Mesendoderm (in vitro differentiated cells): ENCODE measurements at regions not wholly inside any gene's neighbourhood (a gene's known extent, or its start where the extent isn't known, plus 50 kb on each side); places are given as distances from the start of the nearest gene placed in this dataset.
A peak's percentile ranks its signal among the peaks of the same experiment; 100 is the strongest.

Experiments used
- DNase-seq: peaks from one replicate; pipeline ENCODE4 v3.0.0; 2013
- H2AK5ac ChIP-seq: 2 replicates; pipeline ENCODE4 v1.6.1; 2013; ENCODE audit warnings: low read length, inconsistent platforms
- H2BK120ac ChIP-seq: 2 replicates; pipeline ENCODE4 v1.6.1; 2013; ENCODE audit warnings: low read depth, mild to moderate bottlenecking, low read length, moderate library complexity, mixed read lengths
- H2BK15ac ChIP-seq: replicated peaks from 2 replicates; pipeline ENCODE4 v1.6.1; 2013; ENCODE audit warnings: low read depth, mild to moderate bottlenecking, moderate library complexity
- H2BK5ac ChIP-seq: 2 replicates; pipeline ENCODE4 v1.6.1; 2013; ENCODE audit warnings: low read length, inconsistent platforms
- H3K18ac ChIP-seq: 2 replicates; pipeline ENCODE4 v1.6.1; 2013; ENCODE audit warnings: mild to moderate bottlenecking, low read length, mixed read lengths
- H3K23ac ChIP-seq: one replicate; pipeline ENCODE4 v1.6.1; 2013; ENCODE audit warnings: low read length
- H3K27ac ChIP-seq: 2 replicates; pipeline ENCODE4 v1.5.1; 2013; ENCODE audit warnings: low read depth, mild to moderate bottlenecking, inconsistent platforms, low read length, moderate library complexity
- H3K27me3 ChIP-seq: 2 replicates; pipeline ENCODE4 v1.6.1; 2013; ENCODE audit warnings: low read length, control low read depth, mild to moderate bottlenecking, inconsistent platforms; ENCODE audit not compliant: insufficient read depth, poor library complexity
- H3K36me3 ChIP-seq: 2 replicates; pipeline ENCODE4 v1.6.1; 2013; ENCODE audit warnings: low read length, inconsistent platforms; ENCODE audit not compliant: control insufficient read depth, insufficient read depth
- H3K4ac ChIP-seq: one replicate; pipeline ENCODE4 v1.6.1; 2013; ENCODE audit warnings: low read depth, mild to moderate bottlenecking, low read length, moderate library complexity
- H3K4me1 ChIP-seq: 2 replicates; pipeline ENCODE4 v1.6.1; 2013; ENCODE audit warnings: low read depth, low read length, inconsistent platforms; ENCODE audit not compliant: control insufficient read depth
- H3K4me2 ChIP-seq: 2 replicates; pipeline ENCODE4 v1.6.1; 2013; ENCODE audit warnings: low read length
- H3K4me3 ChIP-seq: 2 replicates; pipeline ENCODE4 v1.5.1; 2013; ENCODE audit warnings: mild to moderate bottlenecking, low read length
- H3K56ac ChIP-seq: one replicate; pipeline ENCODE4 v1.6.1; 2013; ENCODE audit warnings: low read length
- H3K79me1 ChIP-seq: 2 replicates; pipeline ENCODE4 v1.6.1; 2013; ENCODE audit warnings: low read length, inconsistent platforms
- H3K79me2 ChIP-seq: 2 replicates; pipeline ENCODE4 v1.6.1; 2013; ENCODE audit warnings: mild to moderate bottlenecking, low read length; ENCODE audit not compliant: control insufficient read depth, insufficient read depth
- H3K9ac ChIP-seq: 2 replicates; pipeline ENCODE4 v1.6.1; 2013; ENCODE audit warnings: low read length, inconsistent platforms
- H4K5ac ChIP-seq: one replicate; pipeline ENCODE4 v1.6.1; 2013; ENCODE audit warnings: low read length
- H4K8ac ChIP-seq: one replicate; pipeline ENCODE4 v1.6.1; 2013; ENCODE audit warnings: low read depth, mild to moderate bottlenecking, control low read depth, low read length, moderate library complexity
- WGBS: extraction: QIAGEN DNeasy Blood & Tissue Kit; methylation state at CpG from one replicate; pipeline ENCODE4 v1.1.7; 2013; ENCODE audit warnings: low lambda C conversion rate, missing lambda C conversion rate; ENCODE audit not compliant: insufficient coverage; ENCODE audit errors: extremely low coverage; 5-methylcytosine and 5-hydroxymethylcytosine counted together

- Histone ChIP-seq H3K9ac (no peak overlapping the region), H3K4me2 (no peak overlapping the region), H3K79me1 (no peaks in the 10 kb centered on the region), H3K36me3 (no peaks in the 10 kb centered on the region), H3K79me2 (no peaks in the 10 kb centered on the region), H2BK15ac (no peak overlapping the region), H3K56ac (no peak overlapping the region), H3K18ac (no peak overlapping the region), H2BK120ac (no peak overlapping the region), H3K27ac (no peak overlapping the region), H2AK5ac (no peak overlapping the region), H3K4me1 (peaks cover 2% of the 10 kb centered on the region), H4K5ac (no peak overlapping the region), H2BK5ac (no peak overlapping the region), H4K8ac (no peak overlapping the region), H3K27me3 (no peaks in the 10 kb centered on the region), H3K4ac (no peak overlapping the region), H3K23ac (no peak overlapping the region), H3K4me3 (no peak overlapping the region)
- no CpG with 5 or more reads among the region's 11 CpGs for WGBS
- DNase-seq, result peak; percentile 74
Measured at GRCh38 chr11:109123816-109124787, 297.9 kb upstream of the C11orf87 start.

- H2BK120ac ChIP-seq, result no peak overlapping the region
- H3K4me2 ChIP-seq, result no peak overlapping the region
- no peak overlapping the region for H3K4ac ChIP-seq
- H3K4me3 ChIP-seq, result no peak overlapping the region
- H3K27ac ChIP-seq, result no peak overlapping the region
- no peak overlapping the region for H4K5ac ChIP-seq
- H4K8ac ChIP-seq, result no peak overlapping the region
- no peaks in the 10 kb centered on the region for H3K79me1 ChIP-seq
- H3K23ac ChIP-seq, result no peak overlapping the region
- no CpG with 5 or more reads among the region's 1 CpG for WGBS
- no peaks in the 10 kb centered on the region for H3K79me2 ChIP-seq
- DNase-seq, result no peak
- no peaks in the 10 kb centered on the region for H3K27me3 ChIP-seq
- no peak overlapping the region for H2BK15ac ChIP-seq
- no peak overlapping the region for H3K18ac ChIP-seq
- no peaks in the 10 kb centered on the region for H3K36me3 ChIP-seq
- H3K4me1 ChIP-seq, result no peaks in the 10 kb centered on the region
- no peak overlapping the region for H3K56ac ChIP-seq
- H2BK5ac ChIP-seq, result no peak overlapping the region
- no peak overlapping the region for H2AK5ac ChIP-seq
- no peak overlapping the region for H3K9ac ChIP-seq
Measured at GRCh38 chr11:109130910-109131309, 291.1 kb upstream of the C11orf87 start.

GRCh38 chr11:109132539-109132938, 289.5 kb upstream of the C11orf87 start:
- peak; percentile 51 for DNase-seq
- H3K9ac ChIP-seq, result no peak overlapping the region
- no peak overlapping the region for H4K8ac ChIP-seq
- no peak overlapping the region for H3K23ac ChIP-seq
- no peak overlapping the region for H3K4me3 ChIP-seq
- no peak overlapping the region for H4K5ac ChIP-seq
- no CpG with 5 or more reads among the region's 4 CpGs for WGBS
- H3K27me3 ChIP-seq, result no peaks in the 10 kb centered on the region
- H3K27ac ChIP-seq, result no peak overlapping the region
- H3K56ac ChIP-seq, result no peak overlapping the region
- H2BK15ac ChIP-seq, result no peak overlapping the region
- no peak overlapping the region for H2AK5ac ChIP-seq
- H3K4me1 ChIP-seq, result no peaks in the 10 kb centered on the region
- no peaks in the 10 kb centered on the region for H3K79me1 ChIP-seq
- H2BK5ac ChIP-seq, result no peak overlapping the region
- H3K36me3 ChIP-seq, result no peaks in the 10 kb centered on the region
- H3K4me2 ChIP-seq, result no peak overlapping the region
- no peaks in the 10 kb centered on the region for H3K79me2 ChIP-seq
- H2BK120ac ChIP-seq, result no peak overlapping the region
- H3K18ac ChIP-seq, result no peak overlapping the region
- no peak overlapping the region for H3K4ac ChIP-seq

DNA sequence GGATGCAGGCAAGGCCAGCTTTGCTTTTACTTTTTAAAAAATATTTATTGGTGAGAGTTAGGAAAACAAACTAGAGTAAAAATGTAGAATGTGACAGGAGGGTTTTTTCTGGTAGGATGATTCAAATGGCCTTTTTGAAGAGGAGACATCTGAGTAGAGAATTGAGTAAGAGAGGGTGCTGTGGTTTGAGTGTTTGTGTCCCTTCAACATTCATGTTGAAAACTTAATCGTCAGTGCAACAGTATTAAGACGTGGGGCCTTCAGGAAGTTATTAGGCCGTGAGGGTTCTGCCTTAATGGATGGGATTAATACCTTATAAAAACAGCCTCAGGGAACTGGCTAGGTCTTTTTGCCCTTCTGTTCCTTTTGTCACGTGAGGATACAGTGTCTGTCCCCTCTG, 288.8 kb upstream of the C11orf87 start:
- H3K27ac ChIP-seq, result no peak overlapping the region

GRCh38 chr11:109135627-109136026, 286.4 kb upstream of the C11orf87 start:
- DNase-seq, result no peak
- Histone ChIP-seq H3K79me2 (no peaks in the 10 kb centered on the region), H2BK120ac (no peak overlapping the region), H3K27ac (no peak overlapping the region), H3K9ac (no peak overlapping the region), H3K23ac (no peak overlapping the region), H3K4ac (no peak overlapping the region), H4K8ac (no peak overlapping the region), H3K4me3 (no peak overlapping the region), H3K56ac (no peak overlapping the region), H3K36me3 (no peaks in the 10 kb centered on the region), H2AK5ac (no peak overlapping the region), H2BK5ac (no peak overlapping the region), H3K4me2 (no peak overlapping the region), H3K27me3 (no peaks in the 10 kb centered on the region), H4K5ac (no peak overlapping the region), H3K4me1 (no peaks in the 10 kb centered on the region), H3K18ac (no peak overlapping the region), H2BK15ac (no peak overlapping the region), H3K79me1 (no peaks in the 10 kb centered on the region)
- no CpG with 5 or more reads among the region's 2 CpGs for WGBS

More for the DNA sequence above, 288.8 kb upstream of the C11orf87 start:
- H3K79me2 ChIP-seq, result no peaks in the 10 kb centered on the region
- no peak overlapping the region for H4K8ac ChIP-seq
- H4K5ac ChIP-seq, result no peak overlapping the region
- no peak overlapping the region for H3K4me3 ChIP-seq
- no peak overlapping the region for H2BK5ac ChIP-seq
- DNase-seq, result no peak
- H3K27me3 ChIP-seq, result no peaks in the 10 kb centered on the region
- H2BK120ac ChIP-seq, result no peak overlapping the region
- no peak overlapping the region for H3K56ac ChIP-seq
- no peak overlapping the region for H3K4me2 ChIP-seq
- WGBS, result no CpG with 5 or more reads among the region's 4 CpGs
- H3K36me3 ChIP-seq, result no peaks in the 10 kb centered on the region
- H3K4me1 ChIP-seq, result no peaks in the 10 kb centered on the region
- H3K23ac ChIP-seq, result no peak overlapping the region
- H3K18ac ChIP-seq, result no peak overlapping the region
- no peak overlapping the region for H2BK15ac ChIP-seq
- H3K4ac ChIP-seq, result no peak overlapping the region
- H3K79me1 ChIP-seq, result no peaks in the 10 kb centered on the region
- no peak overlapping the region for H2AK5ac ChIP-seq
- no peak overlapping the region for H3K9ac ChIP-seq

DNA sequence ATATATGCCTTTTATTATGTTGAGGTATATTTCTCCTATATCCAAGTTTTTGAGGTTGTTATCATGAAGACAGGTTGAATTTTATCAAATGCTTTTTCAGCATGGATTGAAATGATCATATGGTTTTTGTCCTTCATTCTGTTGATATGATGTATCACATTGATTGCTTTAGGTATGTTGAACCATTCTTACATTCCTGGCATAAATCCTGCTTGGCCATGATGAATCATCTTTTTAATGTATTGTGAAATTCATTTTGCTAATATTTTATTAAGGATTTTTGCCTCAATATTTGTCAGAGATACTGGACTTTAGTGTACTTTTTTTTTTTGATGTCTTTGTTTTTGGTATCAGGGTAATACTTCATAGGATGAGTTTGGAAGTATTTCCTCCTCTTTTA, 283.8 kb upstream of the C11orf87 start:
- H2BK15ac ChIP-seq, result no peak overlapping the region
- H3K4me2 ChIP-seq, result no peak overlapping the region
- no peak overlapping the region for H3K4ac ChIP-seq
- H2BK5ac ChIP-seq, result no peak overlapping the region
- H3K36me3 ChIP-seq, result no peaks in the 10 kb centered on the region
- H3K4me3 ChIP-seq, result no peak overlapping the region
- no peak for DNase-seq
- no peaks in the 10 kb centered on the region for H3K4me1 ChIP-seq
- no peak overlapping the region for H4K5ac ChIP-seq
- H3K9ac ChIP-seq, result no peak overlapping the region
- H3K79me1 ChIP-seq, result no peaks in the 10 kb centered on the region
- H3K23ac ChIP-seq, result no peak overlapping the region
- H3K27ac ChIP-seq, result no peak overlapping the region
- H3K56ac ChIP-seq, result no peak overlapping the region
- no peaks in the 10 kb centered on the region for H3K27me3 ChIP-seq
- H2AK5ac ChIP-seq, result no peak overlapping the region
- no peaks in the 10 kb centered on the region for H3K79me2 ChIP-seq
- H3K18ac ChIP-seq, result no peak overlapping the region
- H2BK120ac ChIP-seq, result no peak overlapping the region
- H4K8ac ChIP-seq, result no peak overlapping the region
